GM19395 (cell line): ENCODE measurements at regions not wholly inside any gene's neighbourhood (a gene's known extent, or its start where the extent isn't known, plus 50 kb on each side); places are given as distances from the start of the nearest gene placed in this dataset.
"Not testable (repeated sequence)": the region's sequence is repeated elsewhere in the genome, so short reads cannot be mapped to it uniquely, and the experiment has no call there.

Experiments
- ATAC-seq: cut with Tn5 transposase; IDR thresholded peaks from one replicate; pipeline ENCODE4 v1.9.1; 2021; ENCODE audit warnings: mild to moderate bottlenecking, moderate library complexity; ENCODE audit not compliant: unreplicated experiment

- no peak for ATAC-seq
Measured at GRCh38 chr14:38045461-38045860, 162.2 kb upstream of the SSTR1 start.

- ATAC-seq: no peak
Measured at GRCh38 chr14:38046160-38046559, 161.5 kb upstream of the SSTR1 start.

GRCh38 chr14:38047195-38047902, 160.4 kb upstream of the SSTR1 start:
- no peak for ATAC-seq

DNA sequence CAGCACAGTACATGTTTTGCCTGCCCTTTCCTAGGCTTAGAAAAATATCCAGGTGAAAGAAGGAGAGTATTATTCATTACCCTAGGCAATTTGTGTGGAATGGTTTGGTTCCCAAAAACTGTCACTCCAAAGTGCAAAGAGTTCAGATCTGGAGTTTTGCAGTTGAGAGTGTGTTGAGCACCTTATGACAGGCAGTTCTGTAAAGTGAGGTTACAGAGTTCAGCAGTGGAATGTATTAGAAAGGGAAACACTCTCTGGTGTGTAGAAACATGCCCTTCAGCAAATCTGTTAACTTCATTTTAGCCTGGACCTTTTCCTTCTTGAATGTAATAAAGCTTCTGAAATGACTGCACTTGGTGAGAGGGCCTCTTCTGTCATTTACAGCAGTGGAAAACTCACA, 154.0 kb upstream of the SSTR1 start:
- ATAC-seq: no peak

GRCh38 chr14:38056270-38056669, 151.4 kb upstream of the SSTR1 start:
- no peak for ATAC-seq

DNA sequence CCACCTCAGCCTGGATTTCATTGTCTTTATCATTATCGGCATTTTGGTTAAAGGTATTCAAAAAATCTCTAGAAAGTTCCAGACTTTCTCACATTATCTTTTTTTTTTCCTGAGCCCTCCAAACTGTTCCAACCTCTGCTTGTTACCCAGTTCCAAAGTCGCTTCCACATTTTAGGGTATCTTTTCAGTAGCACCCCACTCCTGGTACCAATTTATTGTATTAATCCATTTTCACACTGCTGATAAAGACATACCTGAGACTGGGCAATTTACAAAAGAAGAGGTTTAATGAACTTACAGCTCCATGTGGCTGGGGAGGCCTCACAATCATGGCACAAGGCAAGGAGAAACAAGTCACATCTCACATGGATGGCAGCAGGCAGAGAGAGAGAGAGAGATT, 145.5 kb upstream of the SSTR1 start:
- not testable (repeated sequence) for ATAC-seq

- no peak for ATAC-seq
Measured at GRCh38 chr14:38063711-38064320, 143.9 kb upstream of the SSTR1 start.

- ATAC-seq: peak; percentile 74
Measured at GRCh38 chr14:38065106-38065762, 142.5 kb upstream of the SSTR1 start.

GRCh38 chr14:38070061-38070588, 137.6 kb upstream of the SSTR1 start:
- ATAC-seq: no peak

- ATAC-seq: peak; percentile 49
Measured at GRCh38 chr14:38073641-38074040, 134.1 kb upstream of the SSTR1 start.

- no peak for ATAC-seq
Measured at GRCh38 chr14:38074081-38074480, 133.6 kb upstream of the SSTR1 start.

- ATAC-seq: no peak
Measured at GRCh38 chr14:38074754-38075153, 132.9 kb upstream of the SSTR1 start.

GRCh38 chr14:38078393-38078792, 129.3 kb upstream of the SSTR1 start:
- peak; percentile 48 for ATAC-seq

DNA sequence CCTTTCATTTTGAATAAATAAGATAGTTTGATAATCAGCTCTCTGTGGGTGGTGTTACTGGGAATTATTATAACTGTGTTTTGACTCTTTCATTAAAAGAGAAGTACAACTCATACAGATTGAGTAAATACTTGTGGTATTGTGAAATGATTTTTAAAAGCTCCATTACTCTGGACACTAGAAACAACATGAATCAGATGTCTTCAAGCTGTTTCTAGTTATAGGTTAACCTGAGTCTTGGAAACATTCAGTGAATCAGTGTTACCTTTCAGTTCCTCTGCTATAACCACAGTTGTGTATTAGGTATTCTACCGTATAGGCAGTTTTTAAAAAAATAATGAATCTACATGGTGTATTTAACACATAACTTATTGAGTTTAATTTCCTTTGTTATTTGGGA, 128.4 kb upstream of the SSTR1 start:
- peak; percentile 95 for ATAC-seq

- ATAC-seq: no peak
Measured at GRCh38 chr14:38079886-38080285, 127.8 kb upstream of the SSTR1 start.

GRCh38 chr14:38080696-38081095, 127.0 kb upstream of the SSTR1 start:
- ATAC-seq: no peak

DNA sequence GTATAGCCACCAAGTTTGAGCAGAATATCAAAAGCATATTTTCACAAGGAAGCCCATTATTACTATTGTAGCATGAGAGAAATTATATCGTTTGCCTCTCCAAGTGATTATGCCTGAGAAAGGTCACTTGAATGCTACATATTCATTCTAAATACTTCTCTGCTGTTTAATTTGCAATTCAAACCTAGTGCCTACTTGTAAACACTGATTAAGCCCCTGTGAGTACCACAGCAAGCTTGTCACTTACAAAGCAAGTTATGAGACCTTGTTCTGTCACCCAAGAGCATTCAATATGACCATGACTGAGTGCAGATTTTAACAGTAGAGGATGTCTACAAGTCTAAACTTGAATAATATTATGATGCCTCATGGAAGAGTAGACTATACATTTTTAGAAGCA, 124.7 kb upstream of the SSTR1 start:
- no peak for ATAC-seq

DNA sequence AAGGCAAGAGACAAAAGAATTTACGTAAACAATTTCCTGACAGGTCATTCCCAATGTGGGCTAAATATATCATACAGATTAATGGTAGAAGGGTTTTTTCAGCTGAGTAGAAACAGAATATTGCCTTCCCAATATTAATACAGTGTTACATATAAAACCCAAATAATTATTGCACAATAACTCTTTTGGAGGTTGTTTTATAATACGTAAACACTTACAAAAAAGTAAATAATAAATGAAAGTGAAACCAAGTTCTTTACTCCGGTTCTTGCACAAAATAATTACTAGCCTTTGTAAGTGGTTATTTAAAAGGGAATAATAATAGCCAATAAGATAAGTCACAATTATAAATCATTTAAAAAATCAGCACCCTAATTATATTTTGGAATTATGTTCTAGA, 118.6 kb upstream of the SSTR1 start:
- ATAC-seq: no peak

DNA sequence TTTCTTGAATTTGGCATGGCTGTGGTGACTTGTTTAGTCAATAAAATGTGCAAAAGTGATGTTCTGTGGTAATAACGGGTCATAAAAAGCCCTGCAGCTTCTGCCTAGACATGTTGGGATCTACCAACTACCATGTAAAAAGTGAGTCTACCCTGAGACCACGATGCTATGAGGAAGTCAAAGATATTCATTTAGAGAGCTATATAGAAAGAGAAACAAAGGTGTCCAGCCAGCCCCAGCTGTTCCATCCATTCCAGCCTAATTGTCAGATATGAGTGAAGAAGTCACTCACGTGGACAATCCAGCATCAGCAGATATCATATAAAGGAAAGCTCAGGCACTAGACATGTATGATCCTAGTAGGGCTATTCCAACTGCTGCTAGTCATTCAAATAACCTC, 117.2 kb upstream of the SSTR1 start:
- peak; percentile 56 for ATAC-seq

- ATAC-seq: no peak
Measured at GRCh38 chr14:38098074-38098836, 109.4 kb upstream of the SSTR1 start.

DNA sequence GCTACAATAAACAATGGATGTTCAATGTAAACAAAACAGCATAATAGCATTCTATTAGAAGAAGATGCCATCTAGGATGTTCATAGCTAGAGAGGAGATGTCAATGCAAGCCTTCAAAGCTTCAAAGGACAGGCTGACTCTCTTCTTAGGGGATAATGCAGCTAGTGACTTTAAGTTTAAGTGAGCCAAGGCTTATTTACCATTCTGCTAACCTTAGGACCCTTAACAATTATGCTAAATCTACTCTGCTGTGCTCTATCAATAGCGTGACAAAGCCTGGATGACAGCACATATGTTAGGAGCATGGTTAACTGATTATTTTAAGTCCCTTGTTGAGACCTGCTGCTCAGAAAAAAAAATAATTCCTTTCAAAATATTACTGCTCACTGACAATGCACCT, 106.0 kb upstream of the SSTR1 start:
- ATAC-seq: no peak
